CD4-positive, alpha-beta T cell treated with Interleukin-10 for 1 hour (primary cell): ENCODE measurements at regions not wholly inside any gene's neighbourhood (a gene's known extent, or its start where the extent isn't known, plus 50 kb on each side); places are given as distances from the start of the nearest gene placed in this dataset.

Source experiments
- DNase-seq: peaks from one replicate; pipeline ENCODE4 v3.0.0-alpha.2; 2020

DNA sequence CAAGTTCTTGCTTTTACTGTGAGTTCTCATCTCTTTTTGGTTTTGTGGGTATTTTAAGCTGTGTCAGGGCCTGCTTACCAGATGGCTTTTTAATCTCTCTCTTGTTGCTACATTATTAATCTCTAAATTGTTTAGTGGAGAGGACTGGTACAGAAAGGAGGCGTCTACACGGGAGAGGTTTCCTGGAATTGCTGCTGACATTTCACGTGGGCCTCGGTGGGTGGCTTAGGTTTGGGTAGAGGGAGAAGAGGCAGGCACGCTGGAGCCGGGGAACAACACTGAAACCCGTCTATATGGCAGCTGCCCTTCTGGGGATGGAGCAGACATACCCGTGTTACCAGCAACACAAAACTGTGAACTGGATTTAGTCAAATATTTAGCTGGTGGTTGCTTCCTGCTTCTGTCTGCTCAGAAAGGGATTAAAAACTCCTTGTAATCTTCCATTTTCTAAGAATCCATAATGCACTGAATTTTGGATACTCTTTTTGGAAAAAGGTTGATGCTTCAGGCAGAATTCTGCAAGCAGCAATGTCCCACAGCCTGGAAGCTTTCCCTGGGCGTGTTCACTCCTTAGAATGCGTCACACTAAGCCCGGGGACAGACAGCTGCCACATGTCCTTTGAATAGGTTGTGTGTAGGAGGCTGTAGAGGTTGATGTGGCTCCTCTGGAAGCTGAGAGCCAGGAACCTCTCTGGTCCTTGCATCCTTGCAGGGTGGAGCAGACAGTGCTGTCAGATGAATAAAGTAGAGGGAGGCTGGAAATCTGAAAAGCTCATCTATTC, 199.8 kb upstream of the GATB start:
- DNase-seq, result no peak

DNA sequence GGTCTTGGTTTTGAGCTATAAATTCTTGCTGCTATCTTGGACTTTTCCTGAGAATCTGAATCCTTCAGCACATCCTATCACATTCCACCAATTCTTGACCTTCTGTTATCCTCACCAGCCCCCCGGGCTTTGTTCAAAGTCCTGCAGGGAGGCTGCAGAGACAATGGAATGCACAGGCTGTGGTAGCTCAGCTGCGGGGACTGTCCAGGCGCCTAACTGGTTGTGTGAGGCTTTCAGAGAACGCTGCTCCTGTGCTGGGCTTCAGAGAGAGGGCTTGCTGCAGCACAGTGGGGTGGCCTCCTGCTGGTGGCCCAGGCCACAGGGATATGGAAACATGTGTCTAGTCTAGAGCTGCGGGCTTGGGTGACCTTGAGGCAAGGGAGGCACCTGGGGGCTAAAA, 196.3 kb upstream of the GATB start:
- no peak for DNase-seq

DNA sequence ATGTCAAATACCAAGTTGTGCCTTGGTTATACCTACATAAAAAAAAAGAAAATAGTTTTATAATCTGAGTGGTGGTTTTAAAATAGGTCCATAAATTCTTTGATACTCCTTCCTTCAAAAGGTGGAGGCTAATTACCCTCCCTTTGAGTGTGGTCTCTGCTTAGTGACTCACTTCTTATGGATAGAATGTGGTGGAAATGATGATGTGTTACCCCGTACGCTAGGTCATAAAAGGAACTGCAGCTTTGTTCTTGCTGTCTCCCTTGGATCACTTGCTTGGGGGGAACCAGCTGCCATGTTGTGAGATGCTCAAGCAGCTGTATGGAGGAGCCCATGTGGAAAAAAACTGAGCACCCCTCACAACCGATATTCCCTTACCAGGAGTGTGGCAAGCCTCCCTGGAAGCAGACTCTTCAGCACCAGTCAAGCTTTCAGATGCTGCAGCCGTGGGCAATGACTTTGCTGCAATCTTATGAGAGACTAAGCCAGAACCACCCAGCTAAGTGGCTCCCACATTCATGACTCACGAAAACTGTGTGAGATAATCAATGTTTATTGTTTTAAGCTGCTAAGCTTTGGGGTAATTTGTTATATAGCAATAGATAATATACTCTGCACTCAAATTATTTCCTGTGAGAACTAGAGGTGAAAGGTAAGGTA, 195.0 kb upstream of the GATB start:
- no peak for DNase-seq

DNA sequence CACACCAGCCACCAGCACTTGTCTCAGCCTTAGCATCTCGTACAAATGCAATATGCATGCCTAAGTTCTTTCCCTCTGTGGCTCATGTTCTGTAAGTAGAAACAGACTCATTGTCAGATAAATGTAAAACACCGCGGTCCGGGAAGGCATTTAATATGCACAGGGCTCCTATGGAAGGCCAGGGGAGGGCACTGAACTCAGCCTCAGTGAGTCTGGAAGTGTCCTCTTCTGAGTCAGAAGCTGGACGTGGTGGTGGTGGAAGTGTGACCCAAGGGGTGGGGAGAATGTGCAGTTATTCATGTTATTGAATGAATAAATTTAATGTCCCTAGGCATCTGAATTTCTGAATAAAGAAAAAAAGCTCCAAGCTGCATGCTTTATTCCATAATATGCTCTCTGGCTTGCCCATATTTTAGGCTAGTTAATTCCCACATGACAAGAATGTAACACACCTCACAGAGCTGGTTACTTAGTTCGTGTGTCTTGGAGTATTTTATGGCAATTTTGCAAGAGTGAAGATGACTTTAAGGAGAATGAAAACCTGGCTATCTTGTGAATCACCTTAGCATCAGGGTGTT, 193.1 kb upstream of the GATB start:
- no peak for DNase-seq

DNA sequence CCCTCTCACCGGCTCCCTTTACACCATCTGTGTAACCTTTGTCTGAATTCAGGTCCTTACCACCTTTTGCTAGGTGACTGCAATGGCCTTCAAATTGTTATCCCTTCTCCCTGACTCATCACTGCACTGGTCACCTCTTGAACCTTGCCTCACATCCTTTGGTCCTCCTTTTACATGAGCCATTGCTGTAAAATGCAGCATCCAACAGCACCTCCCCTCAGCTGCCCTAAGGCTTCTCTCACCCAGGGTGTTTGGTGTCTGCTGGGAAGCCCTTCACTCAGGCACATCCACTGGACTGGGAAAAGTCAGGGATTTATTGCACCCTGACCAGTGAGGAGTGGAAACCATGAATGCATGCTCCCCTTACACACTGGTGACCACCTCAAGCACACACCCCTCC, 192.5 kb upstream of the GATB start:
- no peak for DNase-seq

DNA sequence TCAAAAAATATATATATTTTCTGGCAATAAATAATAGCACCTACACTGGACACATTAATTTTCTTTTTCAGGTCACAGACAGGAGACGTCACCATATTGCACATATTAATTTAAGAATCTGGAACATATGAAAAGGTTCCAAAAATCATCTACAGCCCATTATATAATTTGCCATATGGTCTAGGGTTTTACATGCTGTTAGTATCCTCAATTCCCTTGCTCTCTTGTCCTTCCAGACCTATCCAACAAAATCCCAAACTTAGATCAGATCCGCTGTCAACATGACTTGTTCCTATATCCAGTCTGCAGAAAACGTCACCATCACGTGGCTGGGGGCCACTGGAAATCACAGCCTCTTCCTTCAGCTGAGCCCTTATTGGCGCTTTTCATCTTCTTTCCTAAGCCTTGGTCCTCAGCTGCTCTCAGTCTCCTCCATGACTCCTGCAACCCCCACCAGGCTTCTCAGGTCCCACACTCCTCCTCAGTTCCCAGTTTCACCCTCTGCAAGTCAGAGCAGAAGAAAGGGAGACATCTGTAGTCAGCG, 192.0 kb upstream of the GATB start:
- no peak for DNase-seq

DNA sequence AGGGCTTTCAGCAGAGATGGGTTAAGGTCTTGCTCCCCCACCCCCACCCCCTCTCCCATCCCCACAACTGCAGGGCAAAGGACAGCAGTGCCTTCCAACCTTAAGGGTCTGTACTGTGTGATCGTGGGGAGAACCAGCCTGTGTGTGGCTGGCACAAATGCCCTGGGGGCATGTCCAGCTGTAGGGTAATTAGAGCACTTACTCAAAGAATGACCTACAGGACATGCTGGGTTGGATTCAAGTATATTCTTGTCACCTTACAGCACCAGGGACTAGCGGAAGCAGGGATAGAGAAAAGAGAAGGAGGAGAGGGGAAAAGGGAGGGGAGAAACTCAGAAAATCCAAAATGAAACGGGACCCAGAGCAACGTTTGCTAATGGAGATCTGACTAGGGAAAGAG, 191.3 kb upstream of the GATB start:
- DNase-seq, result no peak

DNA sequence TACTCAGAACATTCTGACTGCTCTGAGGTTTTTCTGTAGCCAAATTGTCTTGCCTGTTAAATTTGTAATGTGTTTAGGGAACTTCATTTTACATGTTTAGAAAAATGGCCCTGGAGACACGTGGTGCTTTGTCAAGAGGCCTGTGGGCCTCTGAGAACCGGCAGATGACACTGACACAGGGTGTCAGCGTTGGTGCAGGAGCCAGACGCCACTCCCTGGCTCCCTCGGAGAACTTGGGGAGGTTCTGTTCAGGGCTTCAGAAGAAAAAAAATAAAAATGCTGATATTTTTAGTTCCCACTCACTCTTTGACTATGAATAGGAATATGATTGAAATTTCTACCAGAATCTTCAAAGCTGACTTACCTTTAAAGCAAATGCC, 190.9 kb upstream of the GATB start:
- no peak for DNase-seq

DNA sequence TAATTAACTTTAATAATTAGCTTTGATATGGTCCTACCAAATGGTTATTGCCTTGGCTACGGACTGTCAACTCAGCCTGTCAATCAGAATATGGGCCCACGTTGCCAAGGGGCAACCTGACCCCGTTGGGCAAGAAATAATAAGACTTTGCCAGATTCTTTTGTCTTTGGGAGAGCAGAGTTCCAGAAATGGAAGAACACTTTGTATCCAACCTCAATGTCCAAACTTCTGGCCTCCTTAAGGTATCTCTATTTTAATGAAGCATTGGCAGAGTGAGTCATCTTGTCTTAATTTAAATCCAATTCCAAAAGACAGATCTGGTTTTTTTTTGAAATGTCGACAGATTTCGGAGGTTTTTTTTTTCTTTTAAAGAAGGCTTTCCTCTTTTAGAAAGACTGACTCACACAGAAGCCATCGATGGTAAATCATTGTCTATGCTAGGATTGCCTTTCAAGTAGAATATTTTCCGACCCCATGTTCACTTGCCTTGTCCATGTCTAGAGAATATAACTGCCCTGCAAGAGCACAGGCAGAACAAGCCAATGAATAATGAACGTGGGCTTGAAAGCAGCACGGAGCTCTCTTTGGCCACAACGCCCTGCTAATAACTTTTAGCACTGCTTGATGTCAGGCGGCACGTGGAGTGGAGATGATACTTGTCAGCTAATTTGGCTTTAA, 190.3 kb upstream of the GATB start:
- DNase-seq, result no peak

DNA sequence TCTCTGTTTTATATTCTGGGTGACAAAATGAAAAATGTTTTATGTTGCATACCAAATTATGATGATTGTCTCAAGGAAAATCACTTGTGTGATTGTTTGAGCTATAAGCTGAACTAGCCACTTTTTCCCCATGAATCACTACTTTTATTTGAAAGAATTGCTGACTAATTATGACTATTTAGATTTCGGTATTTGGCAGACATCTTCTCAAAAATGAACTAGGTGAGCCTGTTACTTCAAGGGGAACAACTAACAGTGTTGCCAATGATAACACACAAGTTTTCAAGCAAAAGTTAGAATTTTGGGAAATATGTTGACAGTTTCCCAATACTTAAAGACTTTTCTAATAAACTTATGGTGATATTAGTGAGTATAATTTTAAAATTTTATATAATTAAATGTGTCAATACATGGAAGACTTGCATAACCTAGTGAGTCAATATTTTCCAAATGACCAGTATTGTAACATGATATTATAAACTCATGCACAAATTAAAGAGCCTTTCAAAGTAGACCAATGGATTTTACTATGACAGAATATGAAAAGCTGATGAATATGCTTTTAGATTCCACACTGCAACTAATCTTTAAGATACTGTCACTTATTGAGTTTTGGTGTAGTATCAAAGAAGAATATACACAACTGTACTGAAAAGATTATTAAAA, 187.7 kb upstream of the GATB start:
- DNase-seq, result no peak

DNA sequence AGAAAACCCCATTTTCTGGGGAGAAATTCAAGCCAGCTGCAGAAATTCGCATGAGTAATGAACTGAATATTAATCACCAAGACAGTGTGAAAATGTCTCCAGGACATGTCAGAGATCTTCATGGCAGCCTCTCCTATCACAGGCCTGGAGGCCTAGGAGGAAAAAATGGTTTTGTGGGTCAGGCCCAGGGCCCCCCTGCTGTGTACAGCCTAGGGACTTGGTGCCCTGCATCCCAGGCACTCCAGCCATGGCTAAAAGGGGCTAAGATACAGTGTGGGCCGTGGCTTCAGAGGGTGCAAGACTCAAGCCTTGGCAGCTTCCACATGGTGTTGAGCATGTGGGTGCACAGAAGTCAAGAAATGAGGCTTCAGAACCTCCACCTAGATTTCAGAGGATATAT, 185.9 kb upstream of the GATB start:
- DNase-seq, result no peak

DNA sequence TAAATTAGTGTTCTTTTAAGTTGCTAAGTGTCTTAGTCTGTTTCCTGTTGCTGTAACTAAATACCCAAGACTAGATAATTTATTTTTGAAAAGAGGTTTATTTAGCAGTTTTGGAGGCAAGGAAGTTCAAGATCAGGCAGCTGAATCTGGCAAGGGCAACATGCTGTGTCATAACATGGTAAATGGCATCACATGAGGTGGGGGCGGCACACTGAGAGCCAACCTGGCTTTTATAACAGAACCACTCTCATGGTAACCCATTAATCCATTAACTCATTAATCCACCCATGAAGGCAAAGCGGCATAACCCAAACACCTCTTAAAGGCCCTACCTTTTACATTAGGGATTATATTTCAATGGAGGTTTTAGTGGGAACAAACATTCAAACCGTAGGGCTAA, 182.2 kb upstream of the GATB start:
- DNase-seq, result no peak

DNA sequence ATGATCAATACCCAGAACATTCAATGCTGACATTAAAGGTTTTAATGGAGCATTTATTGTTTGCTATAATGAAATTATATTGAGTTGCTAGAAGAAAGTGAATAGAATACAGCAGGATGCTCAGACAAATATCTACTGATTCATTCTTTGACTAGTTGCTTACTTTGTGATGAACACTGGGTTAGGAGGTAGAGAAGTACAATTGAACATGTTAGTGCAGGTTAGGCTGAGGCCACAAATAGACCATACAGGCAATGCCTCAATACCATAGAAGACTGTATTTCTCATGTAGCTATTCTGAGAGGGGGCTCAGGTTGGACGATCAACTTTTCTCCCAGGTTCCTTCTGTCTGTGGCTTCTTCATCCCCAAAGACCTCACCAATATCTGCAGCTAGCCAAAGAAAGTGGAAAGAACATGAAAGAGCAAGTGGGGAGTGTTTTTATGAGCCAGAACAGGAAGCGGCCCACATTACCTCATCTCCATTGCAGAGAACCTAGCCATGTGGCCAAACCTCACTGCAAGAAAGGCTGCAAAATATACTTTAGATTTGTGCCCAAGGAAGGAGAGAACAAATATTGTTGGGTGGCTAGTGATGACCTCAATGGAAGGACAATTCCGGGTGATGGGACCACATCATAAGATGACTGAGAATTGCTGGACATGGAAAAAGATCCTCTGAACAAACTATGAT, 180.3 kb upstream of the GATB start:
- DNase-seq, result no peak

DNA sequence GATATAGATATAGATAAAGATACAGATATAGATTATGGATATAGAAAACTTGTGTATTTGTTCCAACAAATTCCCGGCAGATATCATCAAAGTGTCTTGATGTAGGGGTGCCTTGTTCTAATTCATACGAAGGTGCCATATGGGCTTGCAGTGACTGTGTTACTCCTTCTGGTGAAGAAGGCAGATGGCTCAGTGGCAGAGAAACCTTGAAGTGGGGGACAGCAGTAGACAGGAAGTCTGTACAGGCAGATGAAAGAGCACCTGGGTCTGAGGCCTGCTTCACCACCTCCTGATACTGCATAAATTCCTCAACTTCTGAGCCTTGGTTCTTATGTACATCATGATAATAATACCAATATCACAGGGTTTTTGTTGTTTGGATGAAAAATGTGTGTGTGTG, 179.5 kb upstream of the GATB start:
- no peak for DNase-seq

DNA sequence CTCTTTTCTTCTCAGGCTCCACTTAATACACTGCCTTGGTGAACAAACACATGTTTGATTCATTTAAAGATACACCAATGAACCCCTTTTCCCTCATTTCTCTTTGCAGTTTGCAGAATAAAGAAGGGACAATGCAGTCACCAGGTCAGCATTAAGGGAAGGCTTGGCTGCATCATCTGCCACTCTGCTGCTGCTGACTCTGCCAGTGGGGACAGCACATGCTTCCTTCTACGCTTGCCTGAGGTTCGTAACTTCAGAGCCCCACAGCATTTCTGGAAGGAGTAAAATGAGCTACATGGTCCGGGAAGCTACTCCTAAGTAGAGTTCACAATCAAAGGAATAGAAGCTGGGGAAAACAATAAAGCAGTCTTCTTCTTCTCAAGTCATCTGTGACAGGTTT, 178.9 kb upstream of the GATB start:
- DNase-seq, result no peak

DNA sequence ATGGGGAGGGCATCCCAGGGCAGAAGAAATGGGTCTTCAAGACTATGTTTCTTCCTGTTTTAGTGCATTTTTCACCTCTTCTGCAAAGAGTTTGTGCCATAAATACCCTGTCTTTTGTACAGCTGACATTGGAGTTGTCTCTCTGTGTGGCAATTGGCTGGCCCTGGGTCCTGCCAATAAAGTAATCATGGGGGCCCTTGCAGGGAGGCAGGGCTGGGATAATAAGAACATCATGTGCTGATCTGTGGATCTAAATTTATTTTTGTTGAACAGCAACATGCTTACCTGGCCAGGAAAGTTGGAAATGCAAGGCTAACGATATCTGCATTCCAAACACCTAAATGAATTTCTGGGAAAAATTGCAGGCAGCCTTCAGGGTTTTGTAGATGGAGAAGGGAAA, 174.6 kb upstream of the GATB start:
- no peak for DNase-seq

DNA sequence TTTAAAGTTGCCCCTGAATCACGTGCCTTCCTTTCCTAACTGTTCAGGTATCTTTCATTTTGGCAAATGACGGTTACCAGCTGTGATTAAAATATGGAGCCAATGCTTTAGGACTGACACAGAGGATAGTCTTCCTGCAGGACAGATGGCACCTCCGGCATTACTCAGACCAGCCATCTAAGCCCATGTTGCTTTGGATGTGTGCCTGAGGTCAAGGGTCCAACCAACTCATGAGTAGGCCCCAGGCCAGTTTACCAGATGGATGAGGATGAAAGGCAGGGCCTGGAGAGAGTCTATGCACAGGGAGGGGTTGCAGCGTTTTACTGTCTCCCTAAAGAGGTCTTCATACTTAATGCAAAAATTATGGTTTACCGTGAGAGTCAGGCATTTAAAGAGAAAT, 174.0 kb upstream of the GATB start:
- DNase-seq, result no peak

DNA sequence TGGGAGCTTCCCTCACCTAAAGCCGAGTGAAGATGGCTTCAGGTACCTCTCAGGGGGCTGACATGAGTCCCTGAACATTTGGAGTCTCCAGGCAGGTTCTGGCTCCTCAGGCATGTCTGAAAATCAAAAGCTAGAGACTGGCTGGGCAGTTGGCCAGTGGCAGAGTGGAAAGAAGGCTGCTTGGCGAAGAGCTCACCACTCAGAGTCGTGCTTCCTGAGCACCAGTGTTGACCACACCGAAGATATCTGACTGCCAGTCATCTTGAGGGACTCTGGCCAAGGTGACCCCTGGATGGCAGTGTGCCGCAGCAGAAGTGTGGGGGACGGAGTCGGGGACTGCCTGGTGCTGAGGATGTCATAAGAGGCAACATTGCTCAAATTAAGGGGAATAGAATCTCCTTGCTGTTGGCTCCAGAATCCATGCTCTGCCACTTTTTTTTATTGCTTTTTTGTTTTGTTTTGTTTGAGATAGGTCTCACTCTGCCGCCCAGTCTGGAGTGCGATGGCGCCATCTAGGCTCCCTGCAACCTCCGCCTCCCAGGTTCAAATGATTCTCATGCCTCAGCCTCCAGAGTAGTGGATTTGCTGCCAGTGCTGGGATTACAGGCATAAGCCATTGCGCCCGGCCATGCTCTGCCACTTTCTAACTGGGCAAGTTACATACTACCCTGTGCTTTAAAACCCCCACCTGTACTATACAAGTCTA, 172.5 kb upstream of the GATB start:
- DNase-seq, result no peak

DNA sequence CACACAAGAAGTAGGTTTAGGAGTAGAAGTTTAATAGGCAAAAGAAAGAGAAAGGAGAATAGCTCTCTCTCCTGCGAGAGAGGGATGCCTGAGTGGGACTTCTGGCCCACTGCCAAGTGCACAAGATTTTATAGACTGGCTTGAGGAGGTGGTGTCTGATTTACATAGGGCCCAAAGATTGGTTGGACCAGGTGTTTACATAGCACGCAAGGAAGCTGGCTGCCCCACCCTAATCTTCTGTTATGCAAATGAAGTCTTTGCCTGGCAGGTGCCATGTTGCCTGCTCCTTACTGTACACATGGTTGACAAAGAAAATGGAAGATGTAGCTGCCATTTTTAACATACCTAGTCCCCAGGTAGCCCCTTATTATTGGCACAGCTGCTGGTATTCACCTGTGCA, 170.8 kb upstream of the GATB start:
- DNase-seq, result no peak

DNA sequence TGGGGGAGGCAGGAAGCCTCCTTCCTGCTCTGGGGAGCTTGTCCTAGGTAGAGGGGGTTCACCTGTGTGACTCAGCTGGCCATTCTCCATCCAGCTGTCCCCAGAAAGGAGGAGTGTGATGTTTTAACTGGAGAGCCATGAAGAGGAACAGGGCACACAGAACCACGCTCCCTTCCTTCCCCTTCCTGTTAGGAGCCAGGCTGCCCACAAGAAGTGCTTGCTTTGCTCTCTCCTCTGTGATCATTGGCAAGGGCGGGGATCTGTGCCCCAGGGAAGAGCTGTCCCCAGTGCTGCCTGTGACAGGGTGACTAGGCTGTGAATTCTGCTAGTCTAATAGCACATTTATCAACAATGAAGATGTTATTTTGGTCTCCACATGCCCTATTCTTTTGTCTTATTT, 169.6 kb upstream of the GATB start:
- DNase-seq, result no peak

DNA sequence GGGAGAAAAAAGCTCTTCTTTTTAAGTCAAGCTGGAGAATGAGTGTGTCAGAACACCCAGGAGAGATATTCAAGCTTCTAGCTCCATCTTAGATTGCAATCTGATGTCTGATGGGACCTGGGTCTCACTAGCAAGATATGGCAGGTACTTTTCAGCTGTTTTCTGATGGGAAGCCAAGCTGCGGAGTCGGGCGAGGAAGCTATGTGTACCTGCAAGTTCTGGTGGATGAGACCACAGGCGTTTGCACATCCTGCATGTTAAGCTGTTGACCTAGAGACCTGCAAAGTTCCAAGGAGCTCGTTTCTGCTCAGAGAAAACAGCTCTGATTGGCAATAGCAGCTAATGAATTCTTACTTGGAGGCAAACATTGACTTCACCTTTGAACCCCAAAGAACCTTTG, 167.3 kb upstream of the GATB start:
- no peak for DNase-seq

DNA sequence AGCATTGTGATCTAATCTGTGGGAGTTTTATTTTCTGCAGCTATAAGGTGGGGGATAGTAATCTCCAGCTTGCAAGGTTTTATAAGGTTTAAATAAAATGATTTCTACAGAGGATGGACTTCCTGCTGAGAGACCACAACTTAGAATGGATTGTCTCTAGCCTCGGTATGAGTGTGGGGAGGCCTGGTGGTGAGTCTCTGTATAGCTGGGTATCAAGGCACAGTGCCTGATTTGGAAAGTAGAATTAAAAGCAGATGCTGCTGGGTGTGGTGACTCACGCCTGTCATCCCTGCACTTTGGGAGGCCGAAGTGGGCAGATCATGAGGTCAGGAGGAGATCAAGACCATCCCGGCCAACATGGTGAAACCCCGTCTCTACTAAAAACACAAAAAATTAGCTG, 162.0 kb upstream of the GATB start:
- DNase-seq, result no peak
